ENCODE measurements at regions not wholly inside any gene's neighbourhood (a gene's known extent, or its start where the extent isn't known, plus 50 kb on each side); places are given as distances from the start of the nearest gene placed in this dataset.

DNA sequence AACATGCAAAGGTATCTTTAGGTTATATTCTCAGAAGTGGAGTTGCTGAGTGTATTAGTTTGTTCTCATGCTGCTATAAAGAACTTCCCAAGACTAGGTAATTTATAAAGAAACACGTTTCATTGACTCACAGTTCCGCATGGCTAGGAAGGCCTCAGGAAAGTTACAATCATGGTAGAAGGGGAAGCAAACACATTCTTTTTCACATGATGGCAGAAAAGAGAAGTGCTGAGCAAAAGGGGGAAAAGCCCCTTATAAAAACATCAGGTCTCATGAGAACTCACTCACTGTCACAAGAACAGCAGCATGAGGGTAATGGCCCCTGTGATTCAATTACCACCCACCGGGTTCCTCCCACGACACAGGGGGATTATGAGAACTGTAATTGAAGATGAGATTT is 163.6 kb upstream of the PRLR start:
- TF ChIP-seq, protein P1, sequence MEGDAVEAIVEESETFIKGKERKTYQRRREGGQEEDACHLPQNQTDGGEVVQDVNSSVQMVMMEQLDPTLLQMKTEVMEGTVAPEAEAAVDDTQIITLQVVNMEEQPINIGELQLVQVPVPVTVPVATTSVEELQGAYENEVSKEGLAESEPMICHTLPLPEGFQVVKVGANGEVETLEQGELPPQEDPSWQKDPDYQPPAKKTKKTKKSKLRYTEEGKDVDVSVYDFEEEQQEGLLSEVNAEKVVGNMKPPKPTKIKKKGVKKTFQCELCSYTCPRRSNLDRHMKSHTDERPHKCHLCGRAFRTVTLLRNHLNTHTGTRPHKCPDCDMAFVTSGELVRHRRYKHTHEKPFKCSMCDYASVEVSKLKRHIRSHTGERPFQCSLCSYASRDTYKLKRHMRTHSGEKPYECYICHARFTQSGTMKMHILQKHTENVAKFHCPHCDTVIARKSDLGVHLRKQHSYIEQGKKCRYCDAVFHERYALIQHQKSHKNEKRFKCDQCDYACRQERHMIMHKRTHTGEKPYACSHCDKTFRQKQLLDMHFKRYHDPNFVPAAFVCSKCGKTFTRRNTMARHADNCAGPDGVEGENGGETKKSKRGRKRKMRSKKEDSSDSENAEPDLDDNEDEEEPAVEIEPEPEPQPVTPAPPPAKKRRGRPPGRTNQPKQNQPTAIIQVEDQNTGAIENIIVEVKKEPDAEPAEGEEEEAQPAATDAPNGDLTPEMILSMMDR (IDR thresholded peaks at IDR 0.05; ENCODE audit: insufficient read depth, low read length, poor library complexity, severe bottlenecking), result no peak
- no peak for TF ChIP-seq EZH2phosphoT487 (conservative IDR thresholded peaks at IDR 0.05; ENCODE audit: low read length)
